ENCODE measurements at regions not wholly inside any gene's neighbourhood (a gene's known extent, or its start where the extent isn't known, plus 50 kb on each side); places are given as distances from the start of the nearest gene placed in this dataset.

- no peaks in the 10 kb centered on the region for H3K79me2 ChIP-seq (ENCODE audit: control insufficient read depth, insufficient read depth, low read length)
- dilution Hi-C loops (cut with MboI; ENCODE audit: extremely low pct_ligation_motif_present, low sequenced_read_pairs): no loop called here
- TF ChIP-seq, protein P1, sequence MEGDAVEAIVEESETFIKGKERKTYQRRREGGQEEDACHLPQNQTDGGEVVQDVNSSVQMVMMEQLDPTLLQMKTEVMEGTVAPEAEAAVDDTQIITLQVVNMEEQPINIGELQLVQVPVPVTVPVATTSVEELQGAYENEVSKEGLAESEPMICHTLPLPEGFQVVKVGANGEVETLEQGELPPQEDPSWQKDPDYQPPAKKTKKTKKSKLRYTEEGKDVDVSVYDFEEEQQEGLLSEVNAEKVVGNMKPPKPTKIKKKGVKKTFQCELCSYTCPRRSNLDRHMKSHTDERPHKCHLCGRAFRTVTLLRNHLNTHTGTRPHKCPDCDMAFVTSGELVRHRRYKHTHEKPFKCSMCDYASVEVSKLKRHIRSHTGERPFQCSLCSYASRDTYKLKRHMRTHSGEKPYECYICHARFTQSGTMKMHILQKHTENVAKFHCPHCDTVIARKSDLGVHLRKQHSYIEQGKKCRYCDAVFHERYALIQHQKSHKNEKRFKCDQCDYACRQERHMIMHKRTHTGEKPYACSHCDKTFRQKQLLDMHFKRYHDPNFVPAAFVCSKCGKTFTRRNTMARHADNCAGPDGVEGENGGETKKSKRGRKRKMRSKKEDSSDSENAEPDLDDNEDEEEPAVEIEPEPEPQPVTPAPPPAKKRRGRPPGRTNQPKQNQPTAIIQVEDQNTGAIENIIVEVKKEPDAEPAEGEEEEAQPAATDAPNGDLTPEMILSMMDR (IDR thresholded peaks at IDR 0.05; ENCODE audit: extremely low read depth in 1 of 2, insufficient read depth in 1 of 2, low read depth in 1 of 2, low read length in 2 of 2): no peak
- TF ChIP-seq GATA2 (IDR thresholded peaks at IDR 0.05; ENCODE audit: insufficient read depth, insufficient read length, low read depth, low read length) (no peak), POLR2AphosphoS5 (IDR thresholded peaks at IDR 0.05; ENCODE audit: insufficient read depth, low read depth, low read length) (no peak), MYC (IDR thresholded peaks at IDR 0.05; ENCODE audit: low read depth, low read length) (no peak), MAX (IDR thresholded peaks at IDR 0.05; ENCODE audit: insufficient read depth, insufficient read length) (no peak), EZH2 (IDR thresholded peaks at IDR 0.05; ENCODE audit: borderline replicate concordance, low read depth, low read length, severe bottlenecking) (no peak), FOS (IDR thresholded peaks at IDR 0.05; ENCODE audit: borderline replicate concordance, insufficient read depth, low read length) (no peak), JUN (IDR thresholded peaks at IDR 0.05; ENCODE audit: borderline replicate concordance, insufficient read depth, insufficient read length, low read depth) (no peak), POLR2A (IDR thresholded peaks at IDR 0.05; ENCODE audit: low read depth, low read length) (no peak)
- H3K9me1 ChIP-seq (replicated peaks; ENCODE audit: control insufficient read depth, extremely low read depth, insufficient read depth, low read length): no peaks in the 10 kb centered on the region
- peaks cover 0 to 1% of the 10 kb centered on the region in 2 experiments for H3K27me3 ChIP-seq (ENCODE audit: control insufficient read depth in 2 of 2, insufficient read depth in 2 of 2, low read length in 2 of 2)
- no peak overlapping the region for H3K9ac ChIP-seq (replicated peaks; ENCODE audit: extremely low read depth, insufficient read depth, low read length)
- no peaks in the 10 kb centered on the region for H3K4me1 ChIP-seq (ENCODE audit: control insufficient read depth, extremely low read depth, insufficient read depth, low read length)
- H3K4me3 ChIP-seq (replicated peaks in 1 of 3; ENCODE audit: insufficient read depth in 1 of 3, low read depth in 1 of 3, low read length in 3 of 3): no peak overlapping the region
- no peaks in the 10 kb centered on the region for H3K36me3 ChIP-seq (ENCODE audit: control insufficient read depth in 2 of 2, extremely low read depth in 1 of 2, insufficient read depth in 2 of 2, low read length in 2 of 2)
- H3K27ac ChIP-seq (ENCODE audit: insufficient read depth, low read depth, low read length): no peak overlapping the region
- DNase-seq (ENCODE audit: low read depth, low spot score) (no peak), FAIRE-seq (no peak)
- BruUV-seq (replicated peaks): no TSS peak
- CTCF ChIA-PET: interaction anchor here (0.5 kb wide), 1 partner anchor 1643 kb away, joined by 4 read pairs; no protein-coding TSS in a partner anchor
- intact Hi-C loops (cut with micrococcal nuclease): no loop called here
- POLR2A ChIA-PET: no interaction called here
- H2AFZ ChIP-seq (ENCODE audit: low read depth, low read length): no peak overlapping the region
- no peaks in the 10 kb centered on the region for H4K20me1 ChIP-seq (replicated peaks; ENCODE audit: control insufficient read depth, extremely low read depth, insufficient read depth, low read length)
- no peak overlapping the region for H3K4me2 ChIP-seq (ENCODE audit: insufficient read depth, low read length)
- no peaks in the 10 kb centered on the region for H3K9me3 ChIP-seq (replicated peaks; ENCODE audit: control insufficient read depth, insufficient read depth, low read length)
These were observed 170.8 kb upstream of the PODXL start for GRCh38 chr7:131727189-131727588.
